ENCODE measurements at regions not wholly inside any gene's neighbourhood (a gene's known extent, or its start where the extent isn't known, plus 50 kb on each side); places are given as distances from the start of the nearest gene placed in this dataset.
"Not testable (repeated sequence)": the region's sequence is repeated elsewhere in the genome, so short reads cannot be mapped to it uniquely, and the experiment has no call there.

DNA sequence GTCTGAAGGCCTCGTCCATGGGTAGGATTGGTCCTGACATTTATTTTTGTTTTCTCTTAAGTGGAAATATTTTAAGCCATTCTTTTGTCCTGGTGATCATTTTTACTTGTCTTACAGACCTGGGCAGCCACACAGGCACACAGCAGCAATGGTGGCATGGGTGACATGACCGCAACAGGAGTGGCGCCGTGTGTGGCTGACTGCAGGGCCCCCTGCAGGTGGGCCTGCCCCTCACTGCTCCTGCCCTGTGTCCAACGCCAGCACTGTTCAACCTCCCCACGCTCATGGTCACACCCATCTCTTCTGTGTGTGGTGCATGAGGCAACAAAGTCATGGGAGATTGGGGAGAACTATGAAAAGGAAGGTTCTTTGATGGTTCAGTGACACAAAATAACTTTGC, 151.9 kb downstream of the MYLK4 start:
- Histone ChIP-seq H3K27me3 (ENCODE audit: control insufficient read depth in 1 of 2, insufficient read depth in 2 of 2, low read length in 2 of 2) (no peaks in the 10 kb centered on the region; a peak in 1 of 5 replicates), H3K9ac (ENCODE audit: insufficient read depth, low read depth, low read length) (no peak overlapping the region), H3K4me2 (ENCODE audit: low read depth, low read length) (no peak overlapping the region), H3K36me3 (replicated peaks in 1 of 2; ENCODE audit: control insufficient read depth in 1 of 2, insufficient read depth in 2 of 2, low read length in 2 of 2) (no peaks in the 10 kb centered on the region), H3K79me2 (ENCODE audit: insufficient read depth, low read length) (no peaks in the 10 kb centered on the region), H2AFZ (ENCODE audit: low read length) (no peak overlapping the region), H4K20me1 (ENCODE audit: insufficient read depth, low read length) (no peaks in the 10 kb centered on the region), H3K4me3 (replicated peaks in 1 of 3; ENCODE audit: insufficient read depth in 1 of 3, low read depth in 2 of 3, low read length in 3 of 3) (no peak overlapping the region), H3K4me1 (ENCODE audit: insufficient read depth, low read length) (no peaks in the 10 kb centered on the region), H3K27ac (ENCODE audit: extremely low read length, insufficient read depth, low read length) (no peak overlapping the region), H3K9me3 (ENCODE audit: low read length) (no peaks in the 10 kb centered on the region)
- ATAC-seq, result peak; percentile 64
- CTCF ChIA-PET (ENCODE audit: low intra/inter-chr PET ratio, low total read pairs), result no interaction called here
- POLR2A ChIA-PET, result no interaction called here
- in situ Hi-C loops (cut with HindIII; ENCODE audit: extremely low pct_ligation_motif_present, low pct_unique_long_range_greater_than_20kb) (no loop called here), intact Hi-C loops (cut with micrococcal nuclease; ENCODE audit: unreplicated experiment) (no loop called here)
- no peak for FAIRE-seq
- no peak for TF ChIP-seq PHF21A (CRISPR knock-in tag; IDR thresholded peaks at IDR 0.05)
- TF ChIP-seq, protein P1, sequence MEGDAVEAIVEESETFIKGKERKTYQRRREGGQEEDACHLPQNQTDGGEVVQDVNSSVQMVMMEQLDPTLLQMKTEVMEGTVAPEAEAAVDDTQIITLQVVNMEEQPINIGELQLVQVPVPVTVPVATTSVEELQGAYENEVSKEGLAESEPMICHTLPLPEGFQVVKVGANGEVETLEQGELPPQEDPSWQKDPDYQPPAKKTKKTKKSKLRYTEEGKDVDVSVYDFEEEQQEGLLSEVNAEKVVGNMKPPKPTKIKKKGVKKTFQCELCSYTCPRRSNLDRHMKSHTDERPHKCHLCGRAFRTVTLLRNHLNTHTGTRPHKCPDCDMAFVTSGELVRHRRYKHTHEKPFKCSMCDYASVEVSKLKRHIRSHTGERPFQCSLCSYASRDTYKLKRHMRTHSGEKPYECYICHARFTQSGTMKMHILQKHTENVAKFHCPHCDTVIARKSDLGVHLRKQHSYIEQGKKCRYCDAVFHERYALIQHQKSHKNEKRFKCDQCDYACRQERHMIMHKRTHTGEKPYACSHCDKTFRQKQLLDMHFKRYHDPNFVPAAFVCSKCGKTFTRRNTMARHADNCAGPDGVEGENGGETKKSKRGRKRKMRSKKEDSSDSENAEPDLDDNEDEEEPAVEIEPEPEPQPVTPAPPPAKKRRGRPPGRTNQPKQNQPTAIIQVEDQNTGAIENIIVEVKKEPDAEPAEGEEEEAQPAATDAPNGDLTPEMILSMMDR (CRISPR knock-in tag; IDR thresholded peaks at IDR 0.05), result peak; percentile 43
- no TSS peak for BruUV-seq (replicated peaks)
- no peak for DNase-seq (ENCODE audit: low spot score)
- 40% methylated on average over 6 of the region's 6 CpGs for WGBS (ENCODE audit: low lambda C conversion rate)

DNA sequence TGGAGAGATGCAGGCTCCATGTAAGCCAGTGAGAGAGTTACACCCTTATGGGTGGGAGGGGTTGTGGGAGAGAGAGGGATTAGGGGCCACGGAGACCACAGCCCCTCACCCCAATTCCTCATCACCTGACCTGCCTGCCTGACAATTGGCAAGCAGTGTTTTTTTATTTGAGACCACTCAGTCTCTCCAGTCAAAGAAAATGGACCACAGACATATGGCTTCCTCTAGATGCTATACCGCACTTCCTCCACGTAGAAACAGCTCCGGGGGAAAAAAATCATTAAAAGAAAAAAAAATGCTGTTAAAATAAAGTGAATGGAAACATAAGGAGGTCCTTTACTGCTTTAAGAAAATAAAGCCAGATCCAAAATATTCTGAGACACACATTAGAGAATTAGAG, 152.7 kb downstream of the MYLK4 start:
- WGBS (ENCODE audit: low lambda C conversion rate), result 61% methylated on average over 4 of the region's 4 CpGs
- POLR2A ChIA-PET, result no interaction called here

DNA sequence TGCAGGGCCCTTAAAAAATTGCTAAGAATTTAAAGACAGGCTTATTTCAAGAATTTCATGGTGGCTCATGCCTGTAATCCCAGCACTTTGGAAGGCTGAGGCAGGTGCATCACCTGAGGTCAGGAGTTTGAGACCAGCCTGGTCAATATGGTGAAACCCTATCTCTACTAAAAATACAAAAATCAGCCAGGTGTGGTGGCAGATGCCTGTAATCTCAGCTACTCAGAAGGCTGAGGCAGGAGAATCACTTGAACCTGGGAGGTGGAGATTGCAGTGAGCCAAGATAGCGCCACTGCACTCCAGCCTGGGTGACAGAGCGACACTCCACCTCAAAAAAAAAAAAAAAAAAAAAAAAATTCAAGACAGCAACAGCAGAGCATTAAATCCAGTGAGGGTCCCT, 153.3 kb downstream of the MYLK4 start:
- intact Hi-C loops (cut with micrococcal nuclease; ENCODE audit: unreplicated experiment); DNase-seq (ENCODE audit: low spot score); H3K4me3 ChIP-seq (replicated peaks in 1 of 3; ENCODE audit: insufficient read depth in 1 of 3, low read depth in 2 of 3, low read length in 3 of 3); H3K36me3 ChIP-seq (replicated peaks in 1 of 2; ENCODE audit: control insufficient read depth in 1 of 2, insufficient read depth in 2 of 2, low read length in 2 of 2); H3K27ac ChIP-seq (ENCODE audit: extremely low read length, insufficient read depth, low read length); H3K9ac ChIP-seq (ENCODE audit: insufficient read depth, low read depth, low read length); CTCF ChIA-PET (ENCODE audit: low intra/inter-chr PET ratio, low total read pairs); H3K27me3 ChIP-seq (ENCODE audit: control insufficient read depth in 1 of 2, insufficient read depth in 2 of 2, low read length in 2 of 2); H3K79me2 ChIP-seq (ENCODE audit: insufficient read depth, low read length); H3K4me2 ChIP-seq (ENCODE audit: low read depth, low read length); H4K20me1 ChIP-seq (ENCODE audit: insufficient read depth, low read length); FAIRE-seq; ATAC-seq; in situ Hi-C loops (cut with HindIII; ENCODE audit: extremely low pct_ligation_motif_present, low pct_unique_long_range_greater_than_20kb); H3K4me1 ChIP-seq (ENCODE audit: insufficient read depth, low read length); POLR2A ChIA-PET; H2AFZ ChIP-seq (ENCODE audit: low read length); BruUV-seq (replicated peaks); H3K9me3 ChIP-seq (ENCODE audit: low read length): not testable (repeated sequence)
- 40% methylated on average over 2 of the region's 2 CpGs for WGBS (ENCODE audit: low lambda C conversion rate)

More for the DNA sequence above, 152.7 kb downstream of the MYLK4 start:
- Histone ChIP-seq H3K36me3 (replicated peaks in 1 of 2; ENCODE audit: control insufficient read depth in 1 of 2, insufficient read depth in 2 of 2, low read length in 2 of 2) (no peaks in the 10 kb centered on the region), H2AFZ (ENCODE audit: low read length) (no peak overlapping the region), H3K4me2 (ENCODE audit: low read depth, low read length) (no peak overlapping the region), H3K9me3 (ENCODE audit: low read length) (no peaks in the 10 kb centered on the region), H3K9ac (ENCODE audit: insufficient read depth, low read depth, low read length) (no peak overlapping the region), H3K27ac (ENCODE audit: extremely low read length, insufficient read depth, low read length) (no peak overlapping the region), H3K4me1 (ENCODE audit: insufficient read depth, low read length) (no peaks in the 10 kb centered on the region), H3K27me3 (ENCODE audit: control insufficient read depth in 1 of 2, insufficient read depth in 2 of 2, low read length in 2 of 2) (no peaks in the 10 kb centered on the region; a peak in 1 of 5 replicates), H3K79me2 (ENCODE audit: insufficient read depth, low read length) (no peaks in the 10 kb centered on the region), H4K20me1 (ENCODE audit: insufficient read depth, low read length) (no peaks in the 10 kb centered on the region), H3K4me3 (replicated peaks in 1 of 3; ENCODE audit: insufficient read depth in 1 of 3, low read depth in 2 of 3, low read length in 3 of 3) (no peak overlapping the region)
- FAIRE-seq, result no peak
- no peak for DNase-seq (ENCODE audit: low spot score)
- intact Hi-C loops (cut with micrococcal nuclease; ENCODE audit: unreplicated experiment), result no loop called here
- in situ Hi-C loops (cut with HindIII; ENCODE audit: extremely low pct_ligation_motif_present, low pct_unique_long_range_greater_than_20kb), result no loop called here
- TF ChIP-seq CHD2 (IDR thresholded peaks at IDR 0.05; ENCODE audit: low read depth, low read length) (no peak), HIVEP1 (CRISPR knock-in tag; IDR thresholded peaks at IDR 0.05) (no peak), ZNF720 (CRISPR knock-in tag; IDR thresholded peaks at IDR 0.05) (no peak), ZNF761 (CRISPR knock-in tag; conservative IDR thresholded peaks at IDR 0.05) (no peak)
- ATAC-seq, result no peak
- BruUV-seq (replicated peaks), result no TSS peak
- CTCF ChIA-PET (ENCODE audit: low intra/inter-chr PET ratio, low total read pairs), result no interaction called here
